NCI-H1694 (cell line): ENCODE measurements at regions not wholly inside any gene's neighbourhood (a gene's known extent, or its start where the extent isn't known, plus 50 kb on each side); places are given as distances from the start of the nearest gene placed in this dataset.

ENCODE experiments used
- DNase-seq: peaks from one replicate; lab custom pipeline; 2025; lab: John Stamatoyannopoulos, UW

DNA sequence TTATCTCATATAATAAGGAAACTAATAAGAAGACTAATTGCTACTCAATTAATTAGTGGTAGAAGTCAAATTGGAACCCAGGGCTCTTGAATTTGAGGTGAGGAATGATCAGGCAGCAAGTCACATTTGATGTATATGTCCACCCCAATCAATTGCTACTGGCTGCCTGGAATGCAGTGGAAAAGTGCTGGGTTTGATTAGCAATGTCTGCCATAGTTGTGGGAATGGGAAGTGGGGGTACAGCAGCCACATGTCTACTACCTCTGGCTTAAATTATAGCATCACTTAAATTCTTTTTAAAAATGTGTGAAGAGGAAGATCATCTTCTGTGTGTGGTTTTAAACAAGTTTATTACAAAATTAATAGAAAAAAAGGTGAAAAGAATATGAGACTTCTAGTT lies 50.8 kb upstream of the NAV2 start:
- no peak for DNase-seq

DNA sequence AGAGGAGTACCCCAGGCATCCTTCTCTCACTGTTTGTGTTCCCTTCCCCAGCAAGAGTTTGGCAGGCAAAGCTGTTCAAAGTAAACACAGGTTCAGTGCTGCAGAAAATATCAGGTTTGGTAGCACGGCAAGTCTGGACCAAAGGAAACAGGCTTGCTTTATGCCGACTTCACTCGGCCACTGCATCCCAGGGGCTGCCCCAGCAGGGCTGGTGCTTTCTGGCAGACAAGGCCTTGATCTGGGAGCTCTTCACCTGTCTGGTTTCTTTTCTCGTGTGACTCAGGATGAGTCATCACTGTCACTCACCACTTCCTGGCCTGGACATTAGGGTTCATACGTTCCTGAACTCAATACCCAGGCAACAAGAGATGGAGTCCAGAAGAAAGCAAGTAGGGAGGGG lies 52.6 kb upstream of the NAV2 start:
- no peak for DNase-seq

GRCh38 chr11:19659529-19659928 lies 53.1 kb upstream of the NAV2 start:
- DNase-seq = no peak

DNA sequence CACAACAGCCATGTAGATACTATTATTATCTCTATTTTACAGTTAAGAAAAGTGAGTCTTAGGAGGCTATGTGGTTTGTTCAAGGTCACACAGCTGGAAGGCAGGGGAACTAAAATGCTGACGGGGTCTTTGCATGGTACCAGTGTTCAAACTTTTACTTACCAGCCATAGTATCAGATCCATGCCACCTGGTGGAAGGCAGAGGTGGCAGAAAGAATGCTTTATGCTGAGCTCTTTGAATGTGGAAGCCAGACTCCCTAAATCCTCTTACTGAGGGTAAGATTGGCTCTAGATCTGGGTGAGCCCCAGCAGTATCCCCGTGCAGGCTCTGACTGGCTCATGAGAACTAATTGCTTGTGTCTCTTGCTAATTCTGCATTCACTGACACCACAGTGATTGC lies 54.3 kb upstream of the NAV2 start:
- DNase-seq = peak; percentile 18

DNA sequence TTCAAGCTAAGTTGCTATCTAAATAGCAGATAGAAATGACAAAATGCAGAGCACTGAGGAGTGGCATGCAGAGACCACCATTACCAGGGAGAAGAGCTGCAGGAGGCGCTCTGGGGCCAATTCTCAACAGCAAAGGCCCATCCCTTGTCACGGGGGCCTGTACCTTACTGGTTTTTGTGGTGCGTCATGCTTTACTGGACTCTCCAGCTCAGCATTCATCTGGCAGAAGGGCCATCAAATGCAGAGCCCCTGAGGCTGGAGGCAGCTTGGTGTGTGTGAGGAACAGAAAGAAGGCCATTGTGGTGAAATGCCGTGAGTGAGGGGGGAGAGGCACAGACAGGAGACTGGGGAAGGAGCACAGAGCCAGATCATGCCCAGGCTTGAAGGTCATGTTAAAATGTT lies 56.5 kb upstream of the NAV2 start:
- DNase-seq = no peak

GRCh38 chr11:19652623-19653375 lies 59.8 kb upstream of the NAV2 start:
- DNase-seq = no peak

DNA sequence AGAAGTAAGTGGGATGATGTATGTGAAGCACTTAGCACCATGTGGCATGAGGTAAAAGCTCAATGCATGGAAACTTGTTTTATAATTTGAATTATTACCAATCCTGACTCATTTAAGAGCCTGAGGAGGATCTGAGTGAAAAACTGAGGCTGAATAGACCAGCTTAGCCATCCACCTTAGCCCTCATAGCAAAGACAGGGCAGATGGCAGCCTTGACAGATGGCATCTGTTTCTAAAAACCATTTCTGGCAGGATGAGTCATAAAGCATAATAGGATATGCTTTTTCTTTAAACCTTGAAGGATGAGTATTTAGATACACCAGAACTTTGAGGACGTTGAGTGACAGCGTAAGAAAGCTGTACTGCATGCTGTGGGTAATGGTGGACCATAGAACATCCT lies 61.0 kb upstream of the NAV2 start:
- peak; percentile 86 for DNase-seq

DNA sequence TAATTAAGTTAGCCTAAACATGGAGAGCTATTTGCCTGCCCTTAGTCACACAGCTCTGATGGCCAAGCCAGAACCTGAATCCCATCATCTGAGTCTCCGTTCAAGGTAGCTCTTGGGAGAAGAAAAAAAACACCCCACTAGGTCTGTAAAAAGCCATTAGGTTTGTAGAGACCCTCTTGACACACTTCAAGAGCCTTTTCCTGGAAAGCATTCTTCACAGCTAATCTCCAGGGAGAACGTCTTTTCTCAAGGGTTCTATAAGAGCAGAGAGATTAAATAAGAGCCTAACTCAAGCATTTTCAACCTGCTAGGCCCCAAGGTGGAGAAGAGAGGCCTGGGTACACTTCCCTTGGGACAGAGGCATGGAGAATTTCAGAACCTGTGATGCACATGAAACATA lies 61.6 kb upstream of the NAV2 start:
- DNase-seq = no peak

- DNase-seq = no peak
Measured at GRCh38 chr11:19650467-19650866, 62.2 kb upstream of the NAV2 start.

- DNase-seq = no peak
Measured at GRCh38 chr11:19649751-19650150, 62.9 kb upstream of the NAV2 start.

- DNase-seq = no peak
Measured at GRCh38 chr11:19648321-19648720, 64.3 kb upstream of the NAV2 start.

GRCh38 chr11:19647816-19648215 lies 64.8 kb upstream of the NAV2 start:
- no peak for DNase-seq

- no peak for DNase-seq
Measured at GRCh38 chr11:19646921-19647320, 65.7 kb upstream of the NAV2 start.

DNA sequence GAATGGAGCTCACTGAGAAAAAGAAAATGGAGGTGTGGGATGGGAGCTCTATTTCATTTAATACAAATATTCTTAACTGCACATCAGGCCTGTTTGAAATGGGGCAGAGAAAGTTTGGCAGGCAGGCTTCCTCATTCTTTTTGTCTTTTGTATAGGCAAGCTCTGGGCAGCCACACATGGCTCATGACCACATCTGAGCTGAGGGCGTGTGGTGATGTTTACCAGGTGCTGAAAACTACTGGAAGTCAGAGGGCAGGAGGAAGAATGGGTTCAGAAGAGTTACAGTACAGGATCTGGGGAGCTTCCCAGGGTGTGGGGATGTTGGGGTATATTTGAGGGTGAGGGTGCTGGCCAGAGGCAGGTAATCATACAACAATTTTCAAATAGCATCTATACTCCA lies 66.3 kb upstream of the NAV2 start:
- DNase-seq = no peak

GRCh38 chr11:19644316-19644715 lies 68.3 kb upstream of the NAV2 start:
- no peak for DNase-seq

DNA sequence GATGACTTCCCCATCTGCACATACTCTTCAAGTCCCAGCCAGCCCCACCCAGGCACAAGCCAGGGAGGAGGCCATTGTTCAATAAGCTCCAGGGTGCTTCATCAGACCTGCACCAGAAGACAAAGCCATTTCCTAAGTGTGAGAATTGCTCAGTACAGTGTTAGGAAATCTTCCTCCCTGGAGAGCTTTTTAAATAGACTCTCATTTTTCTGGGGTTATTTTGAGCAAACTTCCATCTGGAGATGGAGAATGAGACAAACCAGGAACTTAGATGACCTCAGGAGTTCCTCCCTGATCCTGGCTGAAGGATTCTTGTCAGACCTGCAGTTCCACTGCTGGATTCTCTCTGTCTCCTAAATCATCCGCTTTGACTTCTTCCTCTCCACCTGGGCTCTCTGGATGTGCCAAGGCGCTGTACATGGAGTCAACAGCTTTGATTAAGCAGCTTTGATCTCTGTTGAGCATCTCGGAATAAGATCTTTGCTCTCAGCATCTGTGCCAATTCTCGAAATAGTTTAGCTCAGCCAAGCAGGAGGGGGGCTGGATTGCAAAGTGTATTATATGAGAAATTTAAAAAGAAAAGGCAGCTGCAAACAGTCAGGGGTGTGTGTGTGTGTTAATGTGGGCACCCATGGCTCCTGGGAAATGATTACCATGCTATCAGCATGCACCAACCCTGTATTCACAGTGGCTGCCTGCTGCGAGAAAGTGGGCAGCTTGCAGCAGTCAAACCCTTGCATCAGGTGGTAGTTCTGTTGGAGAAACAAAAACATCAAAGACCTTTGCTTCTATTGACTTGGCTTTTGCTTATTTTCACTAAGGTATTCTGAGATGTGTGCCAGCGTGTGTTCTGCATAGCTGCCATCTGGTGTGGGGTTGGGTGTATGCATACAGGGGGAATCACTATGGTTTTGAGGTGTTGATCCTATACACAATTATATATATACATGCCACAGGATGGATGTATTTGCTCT lies 70.2 kb upstream of the NAV2 start:
- DNase-seq = peak; percentile 34

DNA sequence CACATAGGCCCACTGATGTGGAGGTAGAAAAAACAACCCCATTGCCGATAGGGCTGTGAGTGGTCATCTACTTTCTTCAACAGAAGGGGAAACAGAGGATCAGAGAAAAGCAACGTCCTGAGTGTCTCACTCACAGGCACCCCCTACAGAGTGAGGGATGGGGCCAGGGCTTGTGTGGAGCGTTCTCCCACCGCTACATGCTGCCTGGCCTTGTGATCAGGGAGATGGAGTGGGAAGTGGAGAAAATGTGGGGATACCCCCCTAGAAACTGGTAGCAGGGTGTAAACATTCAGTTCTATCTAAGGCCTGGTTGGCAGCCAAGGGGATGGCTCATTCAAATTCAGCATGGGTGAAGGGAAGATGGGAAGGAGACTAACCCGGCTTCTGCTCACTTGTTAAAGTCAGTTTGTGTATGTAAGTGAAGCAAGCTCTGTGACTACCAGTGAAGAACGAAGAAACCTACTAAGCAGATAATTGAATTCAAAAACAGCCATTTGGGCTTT lies 73.0 kb upstream of the NAV2 start:
- DNase-seq = no peak

DNA sequence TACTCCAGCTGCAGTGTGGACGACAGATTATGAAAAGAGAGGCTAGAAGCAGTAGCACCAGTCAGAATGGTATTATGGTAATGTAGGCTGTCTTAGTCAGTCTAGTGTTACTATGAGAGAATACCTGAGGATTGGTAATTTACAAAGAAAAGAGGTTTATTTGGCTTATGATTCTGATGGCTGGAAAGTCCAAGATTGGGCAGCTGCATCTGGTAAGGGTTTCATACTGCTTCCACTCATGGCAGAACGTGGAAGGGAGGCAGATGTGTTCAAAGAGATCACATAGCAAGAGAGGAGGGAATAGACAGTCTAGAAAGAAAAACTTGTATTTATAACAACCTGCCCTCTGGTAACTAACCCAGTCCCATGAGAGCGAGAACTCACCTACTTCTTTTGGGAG lies 77.3 kb upstream of the NAV2 start:
- DNase-seq = no peak

DNA sequence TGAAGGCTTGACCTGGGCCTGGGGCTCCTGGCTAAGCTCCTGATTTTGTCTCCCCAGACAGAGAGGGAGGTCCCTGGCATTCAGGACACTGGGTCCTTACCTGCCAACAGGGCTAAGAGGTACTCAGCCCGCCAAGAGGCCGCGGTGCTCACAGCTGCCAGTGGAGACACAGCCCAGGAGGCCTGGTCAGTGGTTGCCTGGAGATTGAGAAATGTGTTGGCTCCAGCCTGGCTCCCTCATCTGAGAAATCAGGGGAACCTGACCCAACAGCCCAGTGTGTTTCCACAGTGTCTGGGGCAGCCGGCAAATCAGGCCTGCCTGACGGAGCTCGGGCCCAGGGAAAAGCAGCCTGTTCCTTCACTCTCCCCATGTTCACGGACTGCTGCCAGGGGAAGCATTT lies 79.4 kb upstream of the NAV2 start:
- no peak for DNase-seq

DNA sequence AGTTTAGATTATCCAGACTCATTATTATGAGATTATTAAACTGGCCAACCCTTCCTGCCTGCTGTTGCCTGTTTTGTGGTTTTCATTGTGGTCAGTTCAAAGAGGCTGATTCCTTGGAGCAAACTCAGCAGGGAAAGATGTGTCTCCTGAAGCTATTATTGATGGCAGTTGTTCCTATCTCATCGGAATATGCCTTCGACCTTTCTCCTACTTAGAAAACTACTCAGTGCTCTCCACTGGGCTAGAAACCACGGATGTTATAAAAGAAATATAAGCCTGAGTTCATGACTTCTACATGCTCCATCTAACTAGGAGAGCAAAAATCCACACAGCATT lies 80.2 kb upstream of the NAV2 start:
- no peak for DNase-seq

DNA sequence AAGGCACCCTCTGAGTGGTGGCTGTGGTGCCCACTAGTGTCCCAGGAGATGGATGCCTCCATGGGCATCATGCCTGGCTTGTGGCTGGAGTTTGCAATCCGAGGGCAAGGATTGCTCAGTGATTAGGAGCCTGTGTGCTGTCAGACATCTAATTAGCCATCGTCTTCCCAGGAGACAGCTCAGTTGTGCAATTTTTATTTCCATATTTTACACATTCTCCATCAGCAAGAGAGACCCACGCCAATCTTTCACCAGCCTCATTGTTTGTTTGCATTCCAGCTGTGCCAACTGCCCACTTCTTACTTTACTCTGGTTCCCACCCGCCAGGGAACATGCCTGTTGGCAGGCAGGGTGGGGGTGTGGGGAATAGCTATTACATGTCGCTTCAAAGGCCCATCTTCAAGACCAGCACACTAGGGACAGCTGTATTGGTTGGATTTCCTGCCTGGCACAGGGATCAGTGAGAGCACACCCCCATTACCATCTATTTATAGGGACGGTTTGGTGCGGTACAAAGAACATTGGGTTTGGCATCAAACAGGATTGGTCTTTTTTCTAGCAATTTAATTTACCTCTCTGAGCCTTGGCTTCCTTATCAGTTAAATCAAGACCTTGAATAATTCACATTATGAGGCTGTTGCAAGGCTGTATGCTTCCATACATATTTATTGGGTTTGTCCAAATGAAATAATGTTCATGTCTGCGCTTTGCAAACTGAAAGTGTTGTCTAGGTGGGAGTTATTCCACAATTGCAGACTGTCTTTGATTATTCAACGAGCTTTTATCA lies 80.7 kb upstream of the NAV2 start:
- DNase-seq = no peak

DNA sequence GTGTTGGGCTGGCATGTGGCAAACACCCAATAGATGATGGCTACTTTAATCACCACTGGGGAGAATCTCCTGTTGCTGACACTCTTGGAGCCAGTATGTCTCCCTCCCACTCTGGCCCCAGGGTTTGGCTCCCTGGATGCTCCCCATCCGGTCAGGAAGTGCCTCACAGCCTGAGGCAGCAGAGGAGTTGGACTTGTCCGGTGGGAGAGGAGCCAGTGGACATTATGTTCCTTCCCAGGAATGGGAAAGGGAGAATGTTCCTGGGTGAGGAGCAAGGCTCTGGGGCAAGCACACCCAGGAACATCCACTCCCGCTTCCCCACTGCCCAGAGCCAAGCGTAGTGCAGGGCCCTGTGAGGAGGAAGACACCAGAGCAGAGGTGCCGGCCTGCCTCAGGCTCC lies 84.6 kb upstream of the NAV2 start:
- no peak for DNase-seq
